ENCODE measurements at regions not wholly inside any gene's neighbourhood (a gene's known extent, or its start where the extent isn't known, plus 50 kb on each side); places are given as distances from the start of the nearest gene placed in this dataset.

GRCh38 chr3:162437480-162437879 is 940.9 kb downstream of the OTOL1 start:
- no peaks in the 10 kb centered on the region for H3K9me3 ChIP-seq (ENCODE audit: insufficient read depth, low read depth, low read length)
- H2AFZ ChIP-seq (ENCODE audit: low read length) = no peak overlapping the region
- H3K9ac ChIP-seq (ENCODE audit: low read depth, low read length, poor library complexity, severe bottlenecking) = no peak overlapping the region

GRCh38 chr3:162441716-162442115 is 945.1 kb downstream of the OTOL1 start:
- Histone ChIP-seq H2AFZ (ENCODE audit: low read length) (no peak overlapping the region), H3K4me3 (ENCODE audit: low read length, poor library complexity, severe bottlenecking) (no peak overlapping the region), H3K36me3 (ENCODE audit: insufficient read depth, low read length) (no peaks in the 10 kb centered on the region), H3K9me2 (replicated peaks; ENCODE audit: low read depth, low read length) (no peaks in the 10 kb centered on the region), H3K9me3 (ENCODE audit: insufficient read depth, low read depth, low read length) (no peaks in the 10 kb centered on the region), H3K79me2 (ENCODE audit: insufficient read depth, low read length) (no peaks in the 10 kb centered on the region), H3F3A (ENCODE audit: low read depth) (no peaks in the 10 kb centered on the region), H3K27me3 (ENCODE audit: insufficient read depth, low read length, poor library complexity, severe bottlenecking) (no peaks in the 10 kb centered on the region), H4K20me1 (ENCODE audit: insufficient read depth, low read length, poor library complexity, severe bottlenecking) (no peaks in the 10 kb centered on the region), H3K9ac (ENCODE audit: low read depth, low read length, poor library complexity, severe bottlenecking) (no peak overlapping the region), H3K4me2 (ENCODE audit: low read depth, low read length, poor library complexity, severe bottlenecking) (no peak overlapping the region), H3K4me1 (ENCODE audit: insufficient read depth, low read length, poor library complexity, severe bottlenecking) (no peaks in the 10 kb centered on the region)
- TF ChIP-seq CTCF (conservative IDR thresholded peaks at IDR 0.05; ENCODE audit: low read length) = no peak
- TF ChIP-seq EZH2phosphoT487 (IDR thresholded peaks at IDR 0.05; ENCODE audit: borderline replicate concordance) = no peak

More at GRCh38 chr3:162437480-162437879, 940.9 kb downstream of the OTOL1 start:
- Histone ChIP-seq H3K9me2 (replicated peaks; ENCODE audit: low read depth, low read length) (no peaks in the 10 kb centered on the region), H4K20me1 (ENCODE audit: insufficient read depth, low read length, poor library complexity, severe bottlenecking) (no peaks in the 10 kb centered on the region), H3K4me1 (ENCODE audit: insufficient read depth, low read length, poor library complexity, severe bottlenecking) (no peaks in the 10 kb centered on the region), H3K27me3 (ENCODE audit: insufficient read depth, low read length, poor library complexity, severe bottlenecking) (no peaks in the 10 kb centered on the region), H3K4me2 (ENCODE audit: low read depth, low read length, poor library complexity, severe bottlenecking) (no peak overlapping the region), H3F3A (ENCODE audit: low read depth) (no peaks in the 10 kb centered on the region), H3K4me3 (ENCODE audit: low read length, poor library complexity, severe bottlenecking) (no peak overlapping the region), H3K79me2 (ENCODE audit: insufficient read depth, low read length) (no peaks in the 10 kb centered on the region), H3K36me3 (ENCODE audit: insufficient read depth, low read length) (no peaks in the 10 kb centered on the region)
- TF ChIP-seq CTCF (conservative IDR thresholded peaks at IDR 0.05; ENCODE audit: low read length) = no peak
- no peak for TF ChIP-seq EZH2phosphoT487 (IDR thresholded peaks at IDR 0.05; ENCODE audit: borderline replicate concordance)

GRCh38 chr3:162443376-162443775 is 946.8 kb downstream of the OTOL1 start:
- Histone ChIP-seq H3K9me2 (replicated peaks; ENCODE audit: low read depth, low read length) (no peaks in the 10 kb centered on the region), H3K36me3 (ENCODE audit: insufficient read depth, low read length) (no peaks in the 10 kb centered on the region), H3K4me2 (ENCODE audit: low read depth, low read length, poor library complexity, severe bottlenecking) (no peak overlapping the region), H3K4me3 (ENCODE audit: low read length, poor library complexity, severe bottlenecking) (no peak overlapping the region), H3K27me3 (ENCODE audit: insufficient read depth, low read length, poor library complexity, severe bottlenecking) (no peaks in the 10 kb centered on the region), H3K9ac (ENCODE audit: low read depth, low read length, poor library complexity, severe bottlenecking) (no peak overlapping the region), H3K4me1 (ENCODE audit: insufficient read depth, low read length, poor library complexity, severe bottlenecking) (no peaks in the 10 kb centered on the region), H3K79me2 (ENCODE audit: insufficient read depth, low read length) (no peaks in the 10 kb centered on the region), H4K20me1 (ENCODE audit: insufficient read depth, low read length, poor library complexity, severe bottlenecking) (no peaks in the 10 kb centered on the region), H3F3A (ENCODE audit: low read depth) (no peaks in the 10 kb centered on the region), H3K9me3 (ENCODE audit: insufficient read depth, low read depth, low read length) (no peaks in the 10 kb centered on the region), H2AFZ (ENCODE audit: low read length) (no peak overlapping the region)
- TF ChIP-seq EZH2phosphoT487 (IDR thresholded peaks at IDR 0.05; ENCODE audit: borderline replicate concordance) = no peak
- no peak for TF ChIP-seq CTCF (conservative IDR thresholded peaks at IDR 0.05; ENCODE audit: low read length)

Measured in Loucy (cell line).